MCF 10A (cell line): ENCODE measurements at regions not wholly inside any gene's neighbourhood (a gene's known extent, or its start where the extent isn't known, plus 50 kb on each side); places are given as distances from the start of the nearest gene placed in this dataset.

Source experiments
- BruUV-seq: library from RNA; stranded (reverse); fragments of 400-500 nt; replicated peaks from 2 replicates; lab custom pipeline; 2021; lab: Mats Ljungman, UMichigan
- CTCF ChIA-PET: fragments of 300-600 bp; sonication (Branson Sonifier 250); formaldehyde crosslinking; extraction: SDS; loops from one replicate; lab custom pipeline; 2021; ENCODE audit warnings: antibody characterized with exemption, inconsistent platforms; lab: Yijun Ruan, JAX
- POLR2A ChIA-PET: fragments of 300-600, 350-650 bp; sonication (Branson Sonifier 250); formaldehyde crosslinking; extraction: SDS; loops from one replicate; lab custom pipeline; 2020; ENCODE audit warnings: antibody characterized with exemption, inconsistent platforms; lab: Yijun Ruan, JAX
- DNase-seq: peaks from one replicate; pipeline ENCODE4 v3.0.0-alpha.2; 2018; ENCODE audit not compliant: unreplicated experiment
- H3K27ac Mint-ChIP-seq: one replicate; pipeline ENCODE4 v1.8.0; 2022; ENCODE audit warnings: mild to moderate bottlenecking, low read depth, mixed read lengths; ENCODE audit not compliant: unreplicated experiment
- H3K27me3 Mint-ChIP-seq: one replicate; pipeline ENCODE4 v1.8.0; 2022; ENCODE audit warnings: mixed read lengths; ENCODE audit not compliant: insufficient read depth, unreplicated experiment
- H3K36me3 Mint-ChIP-seq: one replicate; pipeline ENCODE4 v1.8.0; 2022; ENCODE audit warnings: mild to moderate bottlenecking, moderate library complexity, mixed read lengths; ENCODE audit not compliant: insufficient read depth, unreplicated experiment
- H3K4me1 Mint-ChIP-seq: one replicate; pipeline ENCODE4 v1.8.0; 2022; ENCODE audit warnings: mixed read lengths; ENCODE audit not compliant: insufficient read depth, unreplicated experiment
- H3K4me3 Mint-ChIP-seq: one replicate; pipeline ENCODE4 v1.8.0; 2022; ENCODE audit warnings: mild to moderate bottlenecking, moderate library complexity, mixed read lengths; ENCODE audit not compliant: unreplicated experiment
- H3K9me3 Mint-ChIP-seq: one replicate; pipeline ENCODE4 v1.8.0; 2022; ENCODE audit warnings: mixed read lengths; ENCODE audit not compliant: unreplicated experiment
- CTCF ChIP-seq: fragments of 200-600 bp; IDR thresholded peaks from one replicate; pipeline ENCODE4 v1.8.0; 2022; ENCODE audit warnings: antibody characterized with exemption, mild to moderate bottlenecking; ENCODE audit not compliant: unreplicated experiment
- intact Hi-C: fragments of 100-400 bp; cut with micrococcal nuclease; formaldehyde crosslinking; loops from 2 replicates; pipeline ENCODE4 v1.14.1; 2022

GRCh38 chr3:118761291-118761606 lies 273.4 kb downstream of the IGSF11 start:
- CTCF ChIA-PET, result interaction anchor here (0.5 to 0.6 kb wide), 2 partner anchors 17 to 123 kb away, joined by 4 read pairs; no protein-coding TSS in a partner anchor
- Mint-ChIP-seq H3K4me3 (no peak overlapping the region), H3K36me3 (no peaks in the 10 kb centered on the region), H3K9me3 (peaks cover 5% of the 10 kb centered on the region), H3K27me3 (no peaks in the 10 kb centered on the region), H3K27ac (no peak overlapping the region), H3K4me1 (no peaks in the 10 kb centered on the region)
- intact Hi-C loops, result no loop called here
- no peak for DNase-seq
- POLR2A ChIA-PET, result interaction anchor here (0.7 kb wide), 1 partner anchor 10 kb away, joined by 3 read pairs; no protein-coding TSS in a partner anchor
- no peak for TF ChIP-seq CTCF
- BruUV-seq, result no TSS peak

- peaks cover 5% of the 10 kb centered on the region for H3K9me3 Mint-ChIP-seq
- ChIA-PET CTCF (interaction anchor here (0.6 kb wide), 1 partner anchor 976 kb away, joined by 3 read pairs; no protein-coding TSS in a partner anchor), POLR2A (no interaction called here)
- TF ChIP-seq CTCF, result no peak
- no peaks in the 10 kb centered on the region for H3K36me3 Mint-ChIP-seq
- no peak overlapping the region for H3K4me3 Mint-ChIP-seq
- no peak for DNase-seq
- no peaks in the 10 kb centered on the region for H3K27me3 Mint-ChIP-seq
- intact Hi-C loops, result no loop called here
- no TSS peak for BruUV-seq
- H3K4me1 Mint-ChIP-seq, result no peaks in the 10 kb centered on the region
- no peak overlapping the region for H3K27ac Mint-ChIP-seq
Observed at GRCh38 chr3:118765636-118766305, 268.9 kb downstream of the IGSF11 start.

GRCh38 chr3:118766306-118766669 lies 268.4 kb downstream of the IGSF11 start:
- no peak for TF ChIP-seq CTCF
- Mint-ChIP-seq H3K36me3 (no peaks in the 10 kb centered on the region), H3K4me3 (no peak overlapping the region), H3K4me1 (no peaks in the 10 kb centered on the region), H3K27ac (no peak overlapping the region), H3K9me3 (peaks cover 5% of the 10 kb centered on the region), H3K27me3 (no peaks in the 10 kb centered on the region)
- no peak for DNase-seq
- intact Hi-C loops, result no loop called here
- ChIA-PET POLR2A (no interaction called here), CTCF (no interaction called here)
- BruUV-seq, result no TSS peak

- ChIA-PET CTCF (no interaction called here), POLR2A (no interaction called here)
- Mint-ChIP-seq H3K4me3 (no peak overlapping the region), H3K27ac (peak overlapping the region; percentile 52), H3K36me3 (no peaks in the 10 kb centered on the region), H3K4me1 (peaks cover 9% of the 10 kb centered on the region), H3K9me3 (no peaks in the 10 kb centered on the region), H3K27me3 (no peaks in the 10 kb centered on the region)
- intact Hi-C loops, result no loop called here
- DNase-seq, result no peak
- no TSS peak for BruUV-seq
- no peak for TF ChIP-seq CTCF
Observed at GRCh38 chr3:118772036-118772435, 262.6 kb downstream of the IGSF11 start.
